Prostate gland (tissue), 2 donors: ENCODE measurements at regions not wholly inside any gene's neighbourhood (a gene's known extent, or its start where the extent isn't known, plus 50 kb on each side); places are given as distances from the start of the nearest gene placed in this dataset.

Experiments
- CTCF ChIP-seq, 4 experiments: fragments of 200-600 bp in 2 of 4; fragments of 450-650 bp in 2 of 4; sonication (generic) in 2 of 4; IDR thresholded peaks; 1 replicate in 3 of 4; 2 replicates in 1 of 4; pipeline ENCODE4 v1.5.1; 2016 to 2019; ENCODE audit warnings: antibody characterized with exemption in 4 of 4, mild to moderate bottlenecking in 2 of 4, moderate library complexity in 2 of 4
- POLR2A ChIP-seq: fragments of 450-650 bp; IDR thresholded peaks from one replicate; pipeline ENCODE4 v1.6.1; 2016; ENCODE audit warnings: antibody characterized with exemption, mild to moderate bottlenecking

GRCh38 chr21:27023186-27023585 is 56.3 kb upstream of the ADAMTS5 start:
- TF ChIP-seq POLR2A (no peak), CTCF (IDR thresholded peaks at IDR 0.05) (no peak)
